Loucy (cell line): ENCODE measurements at regions not wholly inside any gene's neighbourhood (a gene's known extent, or its start where the extent isn't known, plus 50 kb on each side); places are given as distances from the start of the nearest gene placed in this dataset.

ENCODE experiments used
- CTCF ChIP-seq: fragments of 200-600 bp; sonication (generic); conservative IDR thresholded peaks from 2 replicates; pipeline ENCODE4 v1.5.1; 2014; ENCODE audit warnings: mild to moderate bottlenecking, antibody characterized with exemption, low read length
- EZH2phosphoT487 ChIP-seq: fragments of 200-600 bp; IDR thresholded peaks from 2 replicates; pipeline ENCODE4 v1.6.1; 2018; ENCODE audit warnings: antibody characterized with exemption, mild to moderate bottlenecking, moderate library complexity, borderline replicate concordance

GRCh38 chr10:53598914-53599313 is 826.3 kb upstream of the MBL2 start:
- TF ChIP-seq CTCF, result no peak
- no peak for TF ChIP-seq EZH2phosphoT487
